ENCODE measurements at regions not wholly inside any gene's neighbourhood (a gene's known extent, or its start where the extent isn't known, plus 50 kb on each side); places are given as distances from the start of the nearest gene placed in this dataset.

GRCh38 chrY:21192694-21193093 is 318.4 kb upstream of the RBMY1B start:
- no peaks in the 10 kb centered on the region for H3K36me3 ChIP-seq
- in situ Hi-C loops (cut with MboI; ENCODE audit: low pct_ligation_motif_present in 1 of 4, low pct_unique_long_range_greater_than_20kb in 1 of 4, low sequenced_read_pairs in 3 of 4), result no loop called here
- DNase-seq, result no peak
- no peaks in the 10 kb centered on the region for H3K4me1 ChIP-seq
- TF ChIP-seq POLR2AphosphoS5 (IDR thresholded peaks at IDR 0.05) (no peak), CTCF (IDR thresholded peaks at IDR 0.05) (no peak)
- H3K4me3 ChIP-seq, result no peak overlapping the region
- intact Hi-C loops (cut with DNase I; ENCODE audit: low total_unique reads), result no loop called here
- 75% methylated on average over 2 of the region's 3 CpGs; no CpG with 5 or more reads in 1 of the 2 donors for WGBS, 2 donors (ENCODE audit: low coverage in 1 of 2)
- H3K27me3 ChIP-seq, result no peaks in the 10 kb centered on the region
- H3K9me3 ChIP-seq, result no peaks in the 10 kb centered on the region
- no peak overlapping the region for H3K27ac ChIP-seq

GRCh38 chrY:21200246-21200645 is 310.9 kb upstream of the RBMY1B start:
- in situ Hi-C loops (cut with MboI; ENCODE audit: low pct_ligation_motif_present in 1 of 4, low pct_unique_long_range_greater_than_20kb in 1 of 4, low sequenced_read_pairs in 3 of 4), result no loop called here
- TF ChIP-seq CTCF (IDR thresholded peaks at IDR 0.05) (no peak), POLR2AphosphoS5 (IDR thresholded peaks at IDR 0.05) (no peak), POLR2A (IDR thresholded peaks at IDR 0.05) (no peak), EP300 (IDR thresholded peaks at IDR 0.05; ENCODE audit: low read depth) (no peak)
- Histone ChIP-seq H3K4me3 (no peak overlapping the region), H3K9me3 (no peaks in the 10 kb centered on the region), H3K4me1 (no peaks in the 10 kb centered on the region), H3K27me3 (no peaks in the 10 kb centered on the region), H3K36me3 (no peaks in the 10 kb centered on the region), H3K27ac (no peak overlapping the region)
- intact Hi-C loops (cut with DNase I; ENCODE audit: low total_unique reads), result no loop called here
- DNase-seq, result no peak

- no peak for DNase-seq
- H3K4me1 ChIP-seq, result no peaks in the 10 kb centered on the region
- 80% methylated on average over 2 of the region's 3 CpGs; no CpG with 5 or more reads in 1 of the 2 donors for WGBS, 2 donors (ENCODE audit: low coverage in 1 of 2)
- in situ Hi-C loops (cut with MboI; ENCODE audit: low pct_ligation_motif_present in 1 of 4, low pct_unique_long_range_greater_than_20kb in 1 of 4, low sequenced_read_pairs in 3 of 4) (no loop called here), intact Hi-C loops (cut with DNase I; ENCODE audit: low total_unique reads) (no loop called here)
- no peak for TF ChIP-seq CTCF (IDR thresholded peaks at IDR 0.05)
- no peak for TF ChIP-seq POLR2A (IDR thresholded peaks at IDR 0.05)
- TF ChIP-seq POLR2AphosphoS5 (IDR thresholded peaks at IDR 0.05), result no peak
- no peak for TF ChIP-seq EP300 (IDR thresholded peaks at IDR 0.05; ENCODE audit: low read depth)
- no peaks in the 10 kb centered on the region for H3K27me3 ChIP-seq
- no peaks in the 10 kb centered on the region for H3K9me3 ChIP-seq
- no peaks in the 10 kb centered on the region for H3K36me3 ChIP-seq
- no peak overlapping the region for H3K4me3 ChIP-seq
- H3K27ac ChIP-seq, result no peak overlapping the region
These were observed 283.3 kb upstream of the RBMY1B start for GRCh38 chrY:21227849-21228248.

GRCh38 chrY:21240221-21240620 is 270.9 kb upstream of the RBMY1B start:
- TF ChIP-seq CTCF (IDR thresholded peaks at IDR 0.05), result no peak
- no peak for TF ChIP-seq POLR2A (IDR thresholded peaks at IDR 0.05)
- TF ChIP-seq POLR2AphosphoS5 (IDR thresholded peaks at IDR 0.05), result no peak
- no peak for TF ChIP-seq EP300 (IDR thresholded peaks at IDR 0.05; ENCODE audit: low read depth)

More at GRCh38 chrY:21240221-21240620, 270.9 kb upstream of the RBMY1B start:
- Histone ChIP-seq H3K4me3 (no peak overlapping the region), H3K4me1 (no peaks in the 10 kb centered on the region), H3K27me3 (no peaks in the 10 kb centered on the region), H3K9me3 (no peaks in the 10 kb centered on the region), H3K27ac (peak overlapping the region in 1 of 4 donors; percentile 40), H3K36me3 (no peaks in the 10 kb centered on the region)
- no CpG with 5 or more reads among the region's 4 CpGs for WGBS, 2 donors (ENCODE audit: low coverage in 1 of 2)
- no peak for DNase-seq
- intact Hi-C loops (cut with DNase I; ENCODE audit: low total_unique reads) (no loop called here), in situ Hi-C loops (cut with MboI; ENCODE audit: low pct_ligation_motif_present in 1 of 4, low pct_unique_long_range_greater_than_20kb in 1 of 4, low sequenced_read_pairs in 3 of 4) (no loop called here)
